HG03064 (cell line): ENCODE measurements at regions not wholly inside any gene's neighbourhood (a gene's known extent, or its start where the extent isn't known, plus 50 kb on each side); places are given as distances from the start of the nearest gene placed in this dataset.
"Not testable (repeated sequence)": the region's sequence is repeated elsewhere in the genome, so short reads cannot be mapped to it uniquely, and the experiment has no call there.

Source experiments
- ATAC-seq: cut with Tn5 transposase; IDR thresholded peaks from one replicate; pipeline ENCODE4 v1.9.1; 2021; ENCODE audit warnings: low read depth; ENCODE audit not compliant: unreplicated experiment

DNA sequence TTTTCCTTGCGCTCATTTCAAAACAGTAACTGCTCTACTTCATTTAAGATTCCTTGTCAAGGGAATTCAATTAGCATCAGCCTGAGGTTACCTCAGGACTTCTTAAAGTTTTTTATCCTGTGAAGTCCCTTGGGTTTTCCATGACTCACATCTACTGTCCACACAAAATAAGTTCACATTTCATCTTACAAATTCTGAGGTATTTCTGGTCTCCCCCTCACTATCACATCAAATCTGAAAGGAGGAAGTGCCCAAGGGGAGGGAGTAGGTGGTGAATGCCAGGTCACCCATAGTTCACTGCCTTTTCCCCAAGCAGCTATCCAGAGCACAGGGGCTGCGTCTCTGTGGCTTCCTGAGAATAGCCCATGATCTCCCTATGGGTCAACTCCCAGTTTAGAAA is 227.1 kb upstream of the NREP start:
- no peak for ATAC-seq

DNA sequence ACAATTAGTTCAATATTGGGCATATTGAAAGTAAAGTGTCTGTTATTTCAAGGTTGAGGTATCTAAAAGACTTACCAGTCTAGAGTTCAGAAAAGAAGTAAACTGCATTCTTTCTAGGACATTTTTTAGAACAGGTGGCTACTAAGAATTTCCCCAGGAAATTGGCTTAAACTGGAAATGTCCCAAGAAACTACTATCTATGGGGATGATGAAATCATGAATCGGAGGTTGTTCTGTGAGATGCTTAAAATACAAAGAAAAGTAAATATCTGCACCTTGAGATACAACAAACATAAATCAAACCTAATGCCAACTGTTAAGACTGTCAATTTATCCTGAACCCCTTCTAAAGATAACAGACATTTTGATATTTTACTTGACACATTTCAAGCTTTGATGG is 226.5 kb upstream of the NREP start:
- no peak for ATAC-seq

DNA sequence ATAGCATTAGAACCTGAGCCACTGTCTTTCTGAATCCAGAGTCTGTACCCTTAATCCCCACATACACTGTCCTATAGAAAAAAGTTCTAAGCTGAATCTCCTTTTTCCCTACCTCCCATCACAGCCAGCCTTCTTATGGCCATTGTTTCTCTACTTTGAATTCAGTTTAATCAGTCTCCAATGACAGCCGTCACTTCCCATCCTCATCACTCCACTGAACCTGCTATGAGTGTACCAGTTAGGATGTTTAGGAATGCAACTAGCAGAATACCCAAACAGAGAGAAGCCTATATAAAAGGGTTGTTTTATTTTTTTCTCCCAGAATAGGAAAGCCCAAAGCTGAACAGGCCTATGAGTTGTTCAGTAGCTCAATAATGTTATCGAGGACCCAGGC is 220.4 kb upstream of the NREP start:
- no peak for ATAC-seq

DNA sequence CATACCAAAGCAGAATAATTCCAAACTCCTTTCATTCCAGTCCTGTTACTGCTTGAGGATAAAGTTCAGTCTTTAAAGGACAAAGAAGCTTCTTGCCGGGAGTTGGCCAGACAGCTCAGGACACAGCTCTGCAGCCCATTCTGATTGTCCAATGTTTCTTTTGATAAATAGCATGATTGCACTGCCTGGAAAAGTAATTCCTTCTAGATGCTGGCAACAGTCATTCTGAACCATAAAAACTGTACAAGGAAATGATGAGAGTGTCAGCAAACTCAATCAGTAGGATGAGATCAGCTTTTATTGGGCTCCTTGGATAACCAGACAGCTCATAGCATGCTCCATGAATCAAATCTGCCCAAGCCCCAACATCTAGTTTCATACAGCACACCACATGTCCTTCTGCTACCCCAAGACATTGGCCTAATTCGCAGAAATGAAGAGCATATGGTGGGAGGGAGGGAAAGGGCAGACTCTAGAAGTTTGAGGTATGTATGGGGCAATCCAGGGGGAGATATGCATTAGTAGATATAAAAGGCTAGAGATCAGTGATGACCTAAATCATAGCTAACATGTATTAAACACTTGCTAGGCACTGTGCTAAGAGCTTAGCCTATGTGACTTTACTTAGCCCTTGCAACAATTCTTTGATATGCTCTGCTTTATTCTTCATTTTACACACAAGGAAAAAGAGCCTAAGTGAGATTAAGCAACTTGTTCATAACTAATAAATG is 219.9 kb upstream of the NREP start:
- no peak for ATAC-seq

DNA sequence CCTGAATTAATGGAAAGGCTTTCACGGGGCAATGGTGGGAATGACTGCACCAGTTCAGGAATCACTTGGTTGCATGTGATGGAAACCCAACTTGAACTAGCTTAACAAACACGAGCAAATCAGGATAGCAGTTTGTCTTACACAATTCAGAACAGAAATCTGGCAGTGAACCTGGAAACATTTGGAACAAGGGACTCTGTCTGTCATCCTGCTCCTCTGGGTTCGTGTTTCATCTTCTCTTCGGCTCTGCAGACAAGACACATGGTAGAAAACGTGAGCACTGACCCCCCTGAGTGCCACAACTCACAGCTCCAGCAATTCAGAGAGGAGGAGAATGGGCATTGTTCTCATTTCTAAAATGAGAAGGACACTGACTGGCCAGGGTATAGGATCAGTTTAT is 218.1 kb upstream of the NREP start:
- no peak for ATAC-seq

DNA sequence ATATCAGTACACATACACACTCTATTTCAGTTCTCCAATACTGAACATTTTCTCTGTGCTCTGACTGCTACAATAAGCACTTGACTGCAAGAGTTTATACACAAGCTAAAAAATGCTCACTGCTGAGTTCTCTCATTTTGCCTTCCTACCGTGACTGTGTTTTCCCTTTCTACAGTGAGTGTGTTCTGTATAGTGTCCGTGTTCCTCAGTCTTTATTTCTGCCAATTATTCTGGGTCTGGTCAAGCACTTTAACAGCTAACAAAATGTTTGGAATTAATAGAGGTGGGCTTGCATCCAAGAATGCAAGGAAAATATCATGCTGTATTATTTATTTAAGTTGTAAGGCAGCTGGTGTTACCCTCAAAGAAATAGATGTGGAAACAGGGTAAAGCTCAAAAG is 217.0 kb upstream of the NREP start:
- ATAC-seq: no peak

DNA sequence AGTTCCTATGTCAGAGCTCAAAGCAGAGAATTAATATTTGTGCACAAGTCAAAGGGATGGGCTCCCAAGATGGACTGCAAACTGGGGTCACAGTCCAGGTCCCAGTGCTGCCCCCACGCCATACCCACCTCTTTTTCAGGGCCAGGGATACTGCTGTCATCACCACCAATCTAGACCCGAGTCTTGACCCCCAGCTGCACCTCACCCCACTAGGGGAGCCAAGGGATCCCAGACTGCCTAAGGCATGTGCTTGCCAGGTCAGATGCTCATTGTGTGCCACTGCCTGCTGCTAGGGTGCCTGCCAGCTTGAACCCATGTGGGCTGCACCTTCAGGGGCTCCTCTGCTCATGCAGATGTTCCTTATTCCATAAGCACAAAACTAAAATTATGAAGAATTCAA is 215.6 kb upstream of the NREP start:
- no peak for ATAC-seq

DNA sequence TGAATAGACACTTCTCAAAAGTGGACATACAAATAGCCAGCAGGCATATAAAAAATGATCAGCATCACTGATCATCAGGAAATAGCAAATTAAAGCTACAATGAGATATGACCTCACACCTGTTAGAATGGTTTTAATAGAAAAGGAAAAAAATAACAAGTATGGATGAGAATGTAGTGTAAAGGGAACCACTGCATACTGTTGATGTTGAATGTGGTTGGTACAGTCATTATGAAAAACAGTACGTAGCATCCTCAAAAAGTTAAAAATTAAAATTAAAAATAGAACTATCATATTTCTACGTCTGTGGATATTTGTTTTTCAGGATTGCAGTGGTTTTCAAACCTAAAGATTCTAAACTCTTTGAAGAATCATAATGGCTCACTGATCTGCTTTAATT is 215.1 kb upstream of the NREP start:
- no peak for ATAC-seq

DNA sequence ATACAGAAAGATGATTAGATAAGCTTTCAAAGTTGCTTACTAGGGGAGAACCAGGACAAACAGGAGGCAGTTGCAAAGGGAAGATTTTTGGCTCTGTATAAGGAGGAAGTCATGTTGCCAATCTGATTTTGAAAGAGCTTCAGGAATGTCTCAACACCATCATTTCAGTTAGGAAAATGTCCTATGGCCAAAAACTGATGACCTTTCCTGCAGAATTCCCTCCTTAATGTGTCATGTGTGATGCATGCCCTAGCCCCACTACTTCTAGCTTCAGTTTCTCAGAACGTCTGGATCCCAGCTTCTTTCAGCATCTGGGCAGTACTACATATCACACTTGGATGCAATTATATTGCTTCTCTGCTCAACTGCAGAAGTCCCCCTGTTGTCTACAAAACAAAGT is 211.5 kb upstream of the NREP start:
- ATAC-seq: no peak

DNA sequence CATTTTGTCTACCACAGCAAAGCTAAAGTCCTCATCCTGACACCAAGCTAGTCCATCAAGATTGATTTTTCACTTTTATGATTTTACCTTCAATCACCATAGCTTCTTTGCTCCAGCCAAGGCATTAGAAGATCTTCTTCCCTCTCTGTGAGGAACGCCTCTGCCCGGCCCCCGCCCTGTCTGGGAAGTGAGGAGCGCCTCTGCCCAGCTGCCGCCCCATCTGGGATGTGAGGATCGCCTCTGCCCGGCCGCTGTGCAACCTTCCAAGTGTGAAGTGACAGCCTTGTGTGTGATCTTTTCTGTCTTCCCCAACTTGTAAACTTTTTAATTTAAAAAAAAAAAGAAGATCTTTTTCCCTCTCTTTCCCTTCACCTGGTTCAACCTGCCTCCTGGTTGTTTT is 210.5 kb upstream of the NREP start:
- no peak for ATAC-seq

DNA sequence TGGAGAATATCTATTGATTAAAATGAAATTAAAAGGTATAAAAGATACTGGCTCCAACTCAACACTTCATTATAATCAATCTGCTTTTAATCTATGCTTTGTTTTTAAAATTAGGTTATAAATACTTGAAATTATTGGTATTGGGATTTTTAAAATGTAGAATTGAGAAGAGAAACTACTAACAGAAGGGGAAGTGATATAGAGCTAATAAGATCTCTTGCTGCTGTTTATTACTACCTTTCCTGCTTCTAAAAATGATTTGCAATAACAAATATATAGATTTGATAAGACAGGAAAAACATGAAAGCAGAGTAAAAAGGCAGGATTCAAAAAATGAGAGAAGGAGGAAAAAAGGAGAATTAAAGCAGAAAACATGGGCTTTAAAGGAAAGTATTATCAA is 209.3 kb upstream of the NREP start:
- ATAC-seq: no peak

DNA sequence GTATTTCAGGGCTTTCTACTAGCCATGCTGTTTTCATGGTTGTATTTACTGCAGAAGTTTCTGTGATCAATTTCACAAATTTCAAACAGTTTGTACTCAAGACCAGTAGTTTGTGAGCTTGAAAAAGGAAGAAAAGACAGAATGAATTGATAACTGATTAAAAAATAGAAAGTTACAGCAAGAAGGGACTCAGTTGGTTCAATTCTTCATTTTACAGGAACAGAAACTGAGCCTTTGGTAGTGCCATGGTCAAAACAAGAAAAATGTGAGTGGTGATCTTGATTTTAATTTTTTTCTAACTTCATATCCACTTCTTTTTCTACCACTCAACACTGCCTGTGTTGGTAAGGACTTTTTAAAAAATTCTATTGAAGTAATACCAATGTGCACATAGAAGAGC is 206.6 kb upstream of the NREP start:
- no peak for ATAC-seq

DNA sequence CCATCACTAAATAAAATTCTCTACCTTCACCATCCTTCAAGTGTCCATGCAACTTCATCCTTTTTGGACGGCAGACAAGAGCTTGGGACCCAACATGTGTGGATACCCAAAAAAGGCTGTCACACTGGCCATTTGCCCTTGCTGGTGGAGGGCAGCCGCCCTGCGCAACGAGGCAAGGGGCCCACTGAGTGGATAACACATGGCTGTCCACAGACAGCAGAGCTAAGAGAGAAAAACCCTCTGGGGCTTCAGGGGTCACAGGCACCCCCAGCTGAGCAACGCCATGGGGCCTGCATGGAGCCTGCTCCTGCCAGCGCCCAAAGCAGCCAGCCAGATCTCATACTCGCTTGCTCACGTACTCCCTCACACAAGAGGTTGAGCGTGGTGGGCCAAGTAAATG is 205.9 kb upstream of the NREP start:
- ATAC-seq: no peak

DNA sequence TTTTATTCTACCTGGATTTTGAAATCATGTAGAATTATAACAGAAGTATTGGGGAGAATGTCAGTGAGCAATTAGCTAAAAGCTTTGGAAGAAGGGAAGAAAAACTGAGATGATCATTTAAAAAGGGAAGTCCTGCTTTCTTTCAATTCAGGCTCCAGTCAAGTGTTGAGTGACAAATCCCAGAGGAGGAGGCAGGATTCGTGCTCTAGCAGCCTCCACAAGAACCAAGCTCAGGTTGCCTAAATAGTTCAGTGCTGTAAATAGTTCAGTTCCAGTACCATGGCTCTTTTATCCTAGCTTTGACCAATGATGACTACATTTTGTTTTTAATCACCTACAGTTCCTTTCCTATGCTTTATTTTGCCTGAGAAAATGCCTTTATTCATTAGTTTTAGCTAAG is 204.9 kb upstream of the NREP start:
- no peak for ATAC-seq

DNA sequence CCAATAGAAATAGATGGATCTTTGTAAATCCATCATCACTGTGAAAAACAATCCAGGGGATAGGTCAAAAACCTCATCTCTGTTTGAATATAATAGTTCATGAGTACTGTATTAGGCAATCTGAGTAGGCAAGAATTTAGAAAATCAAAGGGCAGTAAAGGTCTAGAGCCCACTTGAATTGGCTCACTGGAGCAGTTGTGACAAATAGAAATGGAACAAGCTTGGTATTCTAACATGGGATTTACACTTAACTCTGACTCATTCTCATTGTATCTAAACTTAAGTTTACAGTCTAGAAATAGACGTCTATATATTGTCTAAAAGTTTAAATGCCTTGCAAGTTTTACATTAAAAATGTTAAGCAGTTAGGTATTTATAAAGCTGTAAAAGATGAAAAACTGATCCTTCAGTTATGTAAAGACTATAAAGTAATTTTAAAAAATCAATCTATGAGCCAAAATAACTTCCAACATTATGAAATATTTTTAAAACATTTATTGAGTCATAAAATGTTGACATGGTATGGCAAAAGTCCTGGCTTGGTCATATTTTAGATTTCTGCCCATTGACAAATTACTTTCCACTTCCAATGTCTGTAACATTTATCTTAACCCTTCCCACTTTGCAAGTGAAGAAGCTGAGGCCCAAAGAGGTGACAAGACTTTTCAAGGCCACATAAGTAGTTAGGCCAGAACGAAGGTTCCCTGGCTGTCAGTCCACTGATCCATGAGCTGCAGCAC is 203.7 kb upstream of the NREP start:
- ATAC-seq: no peak

DNA sequence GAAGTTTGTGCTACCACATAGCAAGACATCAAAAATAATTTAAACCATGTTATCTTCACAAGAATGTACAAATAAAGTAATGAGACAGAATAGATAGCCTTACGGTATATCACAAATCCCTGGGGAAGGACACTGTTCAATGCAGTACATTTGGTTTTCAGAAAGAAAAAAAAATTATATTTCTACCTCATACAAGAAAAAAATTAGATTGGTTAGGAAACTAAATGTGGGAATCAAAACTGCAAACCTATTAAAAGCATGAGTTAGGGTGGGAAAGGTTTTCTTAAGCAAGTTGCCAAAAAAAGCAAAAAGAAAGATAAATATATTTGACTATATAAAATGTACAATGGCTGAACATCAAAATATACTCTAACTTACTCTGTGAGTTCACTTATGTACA is 201.9 kb upstream of the NREP start:
- ATAC-seq: no peak

DNA sequence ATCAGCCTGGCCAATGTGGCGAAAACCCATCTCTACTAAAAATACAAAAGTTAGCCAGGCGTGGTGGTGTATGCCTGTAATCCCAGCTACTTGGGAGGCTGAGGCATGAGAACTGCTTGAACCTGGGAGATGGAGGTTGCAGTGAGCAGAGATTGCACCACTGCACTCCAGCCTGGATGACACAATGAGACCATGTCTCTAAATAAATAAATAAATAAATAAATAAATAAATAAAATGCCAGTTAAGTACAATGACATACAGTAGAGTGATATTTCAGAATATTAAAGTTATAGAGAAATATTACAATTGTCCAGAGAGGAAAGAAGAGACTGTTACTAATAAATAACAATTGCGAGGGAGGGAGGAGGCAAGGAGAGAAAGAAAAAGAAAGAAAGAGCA is 199.8 kb upstream of the NREP start:
- not testable (repeated sequence) for ATAC-seq

DNA sequence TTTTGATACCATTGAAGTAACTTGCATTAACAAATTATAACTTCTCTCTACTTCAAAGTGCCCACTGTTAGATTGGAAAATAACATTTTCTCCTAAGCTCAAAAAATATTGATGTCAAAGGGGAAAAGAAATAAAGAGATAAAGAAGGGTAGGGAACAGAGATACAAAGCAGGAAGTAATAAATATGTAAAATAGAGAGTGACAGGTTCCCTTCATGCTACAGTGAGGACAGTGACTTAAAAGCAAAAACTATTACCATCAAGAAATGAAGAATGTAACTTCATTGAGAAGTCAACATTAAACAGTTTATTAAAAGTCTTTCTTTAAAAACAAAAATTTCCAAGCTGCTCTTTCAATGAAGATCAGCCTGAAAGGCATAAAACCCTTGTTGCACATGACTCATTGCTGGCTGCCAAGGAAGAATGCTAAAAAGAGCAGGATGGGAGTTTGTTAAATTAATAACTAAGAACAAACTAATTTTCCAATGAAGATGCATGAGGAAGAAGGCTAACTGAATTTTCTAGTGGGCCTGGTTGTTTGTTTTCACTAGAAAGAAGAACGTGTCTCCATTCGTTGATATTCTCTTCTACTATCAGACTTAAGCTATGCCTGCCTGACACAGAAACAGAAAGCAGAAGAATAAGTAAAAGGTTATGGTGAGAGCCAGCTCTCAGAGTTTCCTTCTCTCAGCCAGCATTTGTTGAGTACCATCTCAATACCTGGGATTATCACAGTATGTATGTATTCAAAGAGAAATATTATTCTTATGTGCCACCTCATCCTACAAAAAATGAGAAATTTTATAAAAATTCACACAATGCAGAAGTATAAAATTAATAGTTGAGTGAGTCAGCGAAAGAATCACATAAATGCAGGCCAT is 197.8 kb upstream of the NREP start:
- ATAC-seq: peak; percentile 78

DNA sequence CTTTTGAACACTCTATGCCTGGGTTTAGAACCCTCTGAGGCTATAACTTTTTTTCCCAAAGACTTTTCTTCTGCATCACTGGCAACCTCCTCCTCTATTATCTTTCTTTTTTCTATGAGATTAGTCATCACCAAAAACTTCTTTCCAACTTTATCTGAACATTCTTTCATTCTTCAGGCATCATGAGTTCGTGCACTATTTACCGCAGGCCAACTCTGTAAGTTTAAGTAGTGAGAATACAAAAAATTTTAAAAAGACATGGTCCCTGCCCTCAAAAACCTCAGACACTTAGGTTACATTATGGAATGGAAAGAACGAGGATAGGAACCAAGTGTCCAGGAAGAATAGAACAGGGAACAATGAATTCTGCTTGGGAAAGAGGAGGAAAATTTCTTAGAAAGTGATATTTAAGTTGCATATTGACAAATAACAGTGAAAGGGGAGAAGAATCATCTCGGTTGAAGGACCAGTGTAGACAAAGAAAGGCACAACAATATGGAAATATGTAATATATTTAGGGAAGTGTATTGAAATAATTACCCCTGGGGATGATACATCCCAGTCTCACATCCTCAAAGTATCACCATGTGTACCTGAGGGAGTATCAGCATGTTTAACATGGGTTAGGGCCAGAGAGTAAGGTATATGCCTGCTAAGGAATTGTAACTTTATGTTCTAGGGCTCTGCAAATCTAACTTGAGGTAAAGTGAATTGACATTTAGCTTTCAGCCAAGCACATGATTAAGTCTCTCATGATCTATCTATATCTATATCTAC is 196.5 kb upstream of the NREP start:
- ATAC-seq: no peak

DNA sequence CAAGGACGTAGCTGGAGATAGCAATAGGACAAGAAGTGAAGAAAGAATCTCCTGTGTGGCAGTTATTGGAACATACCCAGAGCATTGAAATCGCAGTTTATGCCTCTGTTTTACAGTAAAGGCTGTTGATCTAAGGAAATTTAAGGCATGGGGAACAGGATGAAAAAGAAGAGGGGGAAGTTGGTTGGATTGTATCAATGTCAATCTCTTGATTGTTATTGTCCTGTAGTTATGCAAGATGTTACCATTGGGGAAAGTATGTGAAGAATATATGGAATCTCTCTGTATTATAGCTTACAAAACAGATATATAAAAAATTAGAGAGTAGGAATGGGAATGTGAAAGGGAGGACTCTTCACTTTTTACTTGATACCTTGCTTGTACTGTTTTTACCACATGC is 195.6 kb upstream of the NREP start:
- ATAC-seq: no peak

DNA sequence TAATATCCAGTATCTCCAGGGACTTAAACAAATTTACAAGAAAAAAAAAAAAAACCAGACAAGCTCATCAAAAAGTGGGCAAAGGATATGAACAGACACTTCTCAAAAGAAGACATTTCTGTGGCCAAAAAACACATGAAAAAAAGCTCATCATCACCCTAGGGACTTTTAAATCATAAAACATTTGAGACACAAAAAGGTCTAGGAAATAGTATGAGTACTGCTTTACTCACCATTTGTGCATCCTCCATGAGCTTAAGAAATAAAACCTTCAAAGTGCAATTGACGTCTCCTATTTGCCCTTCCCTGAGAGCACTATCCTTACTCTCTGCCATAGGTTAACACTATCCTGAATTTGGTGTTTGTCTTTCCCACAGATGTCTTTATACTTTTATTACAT is 193.7 kb upstream of the NREP start:
- ATAC-seq: no peak
